SK-N-SH (cell line): ENCODE measurements at regions not wholly inside any gene's neighbourhood (a gene's known extent, or its start where the extent isn't known, plus 50 kb on each side); places are given as distances from the start of the nearest gene placed in this dataset.

Source experiments
- CTCF ChIA-PET: fragments of 300-600, 350-600 bp; formaldehyde crosslinking; extraction: SDS; loops from one replicate; lab custom pipeline; 2021; lab: Yijun Ruan, JAX
- POLR2A ChIA-PET: fragments of 350-600 bp; sonication (Branson Sonifier 250); formaldehyde crosslinking; extraction: SDS; loops from one replicate; lab custom pipeline; 2020; ENCODE audit warnings: antibody characterized with exemption, inconsistent platforms; lab: Yijun Ruan, JAX
- DNase-seq: peaks from one replicate; pipeline ENCODE4 v3.0.0; 2012
- H2AFZ ChIP-seq: fragments of 200-600 bp; sonication (generic); 2 replicates; pipeline ENCODE4 v1.8.1; 2016; ENCODE audit warnings: antibody characterized with exemption, mild to moderate bottlenecking, low read depth
- H3F3A ChIP-seq: fragments of 200-600 bp; sonication (generic); replicated peaks from 2 replicates; pipeline ENCODE3; 2016; ENCODE audit warnings: antibody characterized with exemption, mild to moderate bottlenecking; ENCODE audit not compliant: insufficient read depth
- H3K27ac ChIP-seq, 2 experiments: fragments of 200-500 bp in 1 of 2; fragments of 200-600 bp in 1 of 2; sonication (Bioruptor generic) in 1 of 2; sonication (generic), shearing (Covaris generic) in 1 of 2; 2 replicates each; pipeline versions ENCODE4 v1.5.1 to v1.6.1; 2014 to 2016; ENCODE audit warnings: low read depth in 2 of 2, inconsistent platforms in 1 of 2, low read length in 1 of 2, mild to moderate bottlenecking in 1 of 2, mixed read lengths in 1 of 2
- H3K27me3 ChIP-seq: fragments of 200-600 bp; sonication (generic), shearing (Covaris generic); 2 replicates; pipeline ENCODE4 v1.6.1; 2016; ENCODE audit warnings: mixed run types; ENCODE audit not compliant: insufficient read depth
- H3K36me3 ChIP-seq, 2 experiments: fragments of 200-500 bp in 1 of 2; fragments of 200-600 bp in 1 of 2; sonication (Bioruptor generic) in 1 of 2; sonication (generic) in 1 of 2; replicated peaks in 1 of 2; 2 replicates each; pipeline versions ENCODE3 to v1.5.1; 2014 to 2016; ENCODE audit warnings: low read length in 1 of 2, mild to moderate bottlenecking in 1 of 2; ENCODE audit not compliant: insufficient read depth in 2 of 2, control insufficient read depth in 1 of 2
- H3K4me1 ChIP-seq, 2 experiments: fragments of 200-500 bp in 1 of 2; fragments of 200-600 bp in 1 of 2; sonication (Bioruptor generic) in 1 of 2; sonication (generic), shearing (Covaris generic) in 1 of 2; 2 replicates each; pipeline versions ENCODE4 v1.5.1 to v1.6.1; 2014 to 2016; ENCODE audit warnings: low read depth in 1 of 2, low read length in 1 of 2, mixed run types in 1 of 2; ENCODE audit not compliant: insufficient read depth in 2 of 2, control insufficient read depth in 1 of 2
- H3K4me2 ChIP-seq: fragments of 200-600 bp; sonication (generic), shearing (Covaris generic); 2 replicates; pipeline ENCODE4 v1.6.1; 2017; ENCODE audit warnings: mixed run types
- H3K4me3 ChIP-seq, 2 experiments: fragments of 200-500 bp in 1 of 2; fragments of 200-600 bp in 1 of 2; sonication (Bioruptor generic) in 1 of 2; sonication (generic), shearing (Covaris generic) in 1 of 2; 2 replicates each; pipeline versions ENCODE4 v1.5.1 to v1.8.1; 2014 to 2016; ENCODE audit warnings: low read depth in 2 of 2, inconsistent platforms in 1 of 2, low read length in 1 of 2, mild to moderate bottlenecking in 1 of 2, mixed read lengths in 1 of 2, moderate library complexity in 1 of 2
- H3K79me2 ChIP-seq: fragments of 200-600 bp; sonication (generic); 2 replicates; pipeline ENCODE4 v1.8.1; 2017; ENCODE audit warnings: mild to moderate bottlenecking; ENCODE audit not compliant: insufficient read depth
- H3K9ac ChIP-seq: fragments of 200-600 bp; sonication (generic); 2 replicates; pipeline ENCODE4 v1.6.1; 2017; ENCODE audit warnings: mixed run types
- H3K9me2 ChIP-seq: fragments of 200-600 bp; sonication (generic); 2 replicates; pipeline ENCODE4 v1.6.1; 2017; ENCODE audit warnings: mixed run types
- H3K9me3 ChIP-seq: fragments of 200-600 bp; sonication (generic); 2 replicates; pipeline ENCODE4 v1.6.1; 2017; ENCODE audit warnings: mixed run types, mild to moderate bottlenecking, moderate library complexity
- H4K20me1 ChIP-seq: fragments of 200-600 bp; sonication (generic); 2 replicates; pipeline ENCODE4 v1.6.1; 2017; ENCODE audit warnings: mild to moderate bottlenecking, mixed run types; ENCODE audit not compliant: insufficient read depth
- ELF1 ChIP-seq: IDR thresholded peaks from 2 replicates; pipeline ENCODE4 v1.4.0; 2012
- FOXM1 ChIP-seq: IDR thresholded peaks from 2 replicates; pipeline ENCODE4 v1.4.0; 2012; ENCODE audit warnings: low read depth, mild to moderate bottlenecking
- NFIC ChIP-seq: IDR thresholded peaks from 2 replicates; pipeline ENCODE4 v1.4.0; 2012; ENCODE audit warnings: borderline replicate concordance
- POLR2AphosphoS5 ChIP-seq: IDR thresholded peaks from 2 replicates; pipeline ENCODE4 v1.6.1; 2012; ENCODE audit warnings: low read depth, low read length
- RAD21 ChIP-seq: IDR thresholded peaks from 2 replicates; pipeline ENCODE4 v1.6.1; 2012; ENCODE audit warnings: mild to moderate bottlenecking, low read length
- RCOR1 ChIP-seq: fragments of 150-350 bp; IDR thresholded peaks from 2 replicates; pipeline ENCODE4 v1.6.1; 2017; ENCODE audit warnings: antibody characterized with exemption, low read length
- REST ChIP-seq: IDR thresholded peaks from 2 replicates; pipeline ENCODE4 v1.6.1; 2012; ENCODE audit warnings: mild to moderate bottlenecking, low read depth, low read length, moderate library complexity
- USF1 ChIP-seq: IDR thresholded peaks from 2 replicates; pipeline ENCODE4 v1.4.0; 2012; ENCODE audit warnings: low read depth, borderline replicate concordance
- WGBS: methylation state at CpG from one replicate; pipeline ENCODE4 v1.1.6; 2017; ENCODE audit warnings: low lambda C conversion rate; 5-methylcytosine and 5-hydroxymethylcytosine counted together

GRCh38 chr7:53326634-53327033 lies 291.2 kb downstream of the POM121L12 start:
- H3K27me3 ChIP-seq = no peaks in the 10 kb centered on the region
- CTCF ChIA-PET = no interaction called here
- no peak for TF ChIP-seq RAD21
- TF ChIP-seq REST = no peak
- TF ChIP-seq, all 33 proteins: peak for 0
- Histone ChIP-seq H3K4me1 (no peaks in the 10 kb centered on the region), H3K4me2 (no peak overlapping the region), H3K9ac (no peak overlapping the region), H3K9me3 (peaks cover 23% of the 10 kb centered on the region; the same call in 1 of the 2 replicates), H3K4me3 (no peak overlapping the region), H3K79me2 (no peaks in the 10 kb centered on the region), H3F3A (no peaks in the 10 kb centered on the region), H3K27ac (no peak overlapping the region), H2AFZ (no peak overlapping the region), H3K36me3 (no peaks in the 10 kb centered on the region), H3K9me2 (peaks cover 5% of the 10 kb centered on the region; the same call in 1 of the 2 replicates), H4K20me1 (no peaks in the 10 kb centered on the region)
- WGBS = 40% methylated on average over 6 of the region's 6 CpGs
- POLR2A ChIA-PET = no interaction called here
- no peak for DNase-seq

- Histone ChIP-seq H3K36me3 (peaks cover 0 to 6% of the 10 kb centered on the region in 2 experiments), H3K4me3 (no peak overlapping the region), H3K4me1 (no peaks in the 10 kb centered on the region), H3K4me2 (no peak overlapping the region), H3K27me3 (no peaks in the 10 kb centered on the region), H3F3A (no peaks in the 10 kb centered on the region), H3K9me2 (no peaks in the 10 kb centered on the region), H4K20me1 (no peaks in the 10 kb centered on the region), H3K27ac (no peak overlapping the region), H3K9me3 (peaks cover 27% of the 10 kb centered on the region), H3K79me2 (no peaks in the 10 kb centered on the region), H2AFZ (no peak overlapping the region), H3K9ac (no peak overlapping the region)
- CTCF ChIA-PET = no interaction called here
- no peak for DNase-seq
- WGBS = 34% methylated on average over 8 of the region's 8 CpGs
- POLR2A ChIA-PET = no interaction called here
- TF ChIP-seq POLR2AphosphoS5 (no peak), FOXM1 (no peak), NFIC (no peak), ELF1 (no peak), RCOR1 (no peak), USF1 (no peak)
Observed at GRCh38 chr7:53336105-53336668, 300.8 kb downstream of the POM121L12 start.
